AG04449 (cell line): ENCODE measurements at regions not wholly inside any gene's neighbourhood (a gene's known extent, or its start where the extent isn't known, plus 50 kb on each side); places are given as distances from the start of the nearest gene placed in this dataset.

ENCODE experiments used
- CTCF ChIA-PET: fragments of 350-600 bp; formaldehyde crosslinking; extraction: SDS; loops from one replicate; lab custom pipeline; 2021; ENCODE audit warnings: antibody characterized with exemption; lab: Yijun Ruan, JAX
- POLR2A ChIA-PET: fragments of 400-600, 350-600 bp; formaldehyde crosslinking; extraction: SDS; loops from one replicate; lab custom pipeline; 2020; ENCODE audit warnings: antibody characterized with exemption, inconsistent platforms; lab: Yijun Ruan, JAX
- DNase-seq: peaks from one replicate; pipeline ENCODE4 v3.0.0-alpha.2; 2010; ENCODE audit warnings: low read depth, low spot score
- H3K4me3 ChIP-seq: 2 replicates; pipeline ENCODE4 v1.5.1; 2011; ENCODE audit warnings: low read depth, mild to moderate bottlenecking, control low read depth, low read length
- CTCF ChIP-seq: IDR thresholded peaks from one replicate; pipeline ENCODE4 v1.5.1; 2011; ENCODE audit warnings: mild to moderate bottlenecking, moderate library complexity, low read length, control low read depth, inconsistent platforms; ENCODE audit not compliant: insufficient read depth; ENCODE audit errors: missing control alignments

- TF ChIP-seq CTCF: no peak
- POLR2A ChIA-PET: no interaction called here
- no peak overlapping the region for H3K4me3 ChIP-seq
- CTCF ChIA-PET: no interaction called here
- no peak for DNase-seq
Measured at GRCh38 chr1:22238356-22239224, 95.7 kb upstream of the WNT4 start.

GRCh38 chr1:22239378-22239777 is 96.5 kb upstream of the WNT4 start:
- ChIA-PET CTCF (no interaction called here), POLR2A (no interaction called here)
- no peak for DNase-seq
- no peak overlapping the region for H3K4me3 ChIP-seq
- no peak for TF ChIP-seq CTCF

DNA sequence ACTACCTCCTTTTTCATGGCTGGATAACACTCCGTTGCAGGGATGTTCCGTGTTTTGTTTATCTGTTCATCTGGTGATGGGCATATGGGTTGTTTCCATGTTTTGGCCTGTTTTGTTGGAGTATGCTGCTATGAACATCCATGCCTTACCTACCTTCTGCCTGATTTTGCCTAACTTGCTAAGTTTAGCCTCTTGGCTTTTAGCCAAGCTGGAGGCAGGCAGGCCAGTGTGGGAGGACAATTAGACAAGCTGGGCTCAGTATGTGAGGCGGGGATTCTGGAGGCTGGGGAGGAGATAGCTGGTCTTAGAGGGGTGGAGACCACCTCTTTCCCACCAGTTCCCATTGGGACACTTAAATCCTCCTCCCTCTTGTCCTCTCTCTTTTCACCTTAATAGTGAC is 98.4 kb upstream of the WNT4 start:
- CTCF ChIA-PET: no interaction called here
- DNase-seq: no peak
- TF ChIP-seq CTCF: no peak
- POLR2A ChIA-PET: no interaction called here
- no peak overlapping the region for H3K4me3 ChIP-seq

GRCh38 chr1:22241811-22242210 is 98.9 kb upstream of the WNT4 start:
- POLR2A ChIA-PET: no interaction called here
- TF ChIP-seq CTCF: no peak
- H3K4me3 ChIP-seq: no peak overlapping the region
- no peak for DNase-seq
- CTCF ChIA-PET: no interaction called here

GRCh38 chr1:22245100-22245650 is 102.3 kb upstream of the WNT4 start:
- ChIA-PET CTCF (interaction anchor here (2.3 kb wide), 1 partner anchor 30 kb away, joined by 6 read pairs; no protein-coding TSS in a partner anchor), POLR2A (interaction anchor here (0.5 kb wide), 1 partner anchor 56 kb away, joined by 3 read pairs; no protein-coding TSS in a partner anchor)
- no peak for TF ChIP-seq CTCF
- no peak overlapping the region for H3K4me3 ChIP-seq
- no peak for DNase-seq

DNA sequence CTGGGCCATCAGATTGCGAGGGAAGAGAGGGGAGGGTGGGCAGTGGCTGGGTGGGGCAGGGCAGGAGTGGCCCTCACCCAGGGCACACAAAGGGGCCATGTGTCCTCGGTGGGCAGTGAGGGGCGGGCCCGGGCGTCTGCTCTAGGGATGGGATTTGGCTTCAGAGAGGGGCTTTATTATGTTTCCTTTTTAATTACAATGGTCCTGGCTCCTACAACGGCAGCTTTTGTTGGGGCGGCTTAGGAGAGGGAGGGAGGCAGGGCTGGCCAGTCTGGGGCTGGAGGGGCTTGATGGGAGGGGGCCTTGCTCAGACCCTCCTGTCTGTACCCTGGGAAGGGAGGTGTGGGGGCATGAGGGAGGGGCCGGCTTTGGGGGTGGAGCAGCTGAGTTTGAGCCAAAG is 102.8 kb upstream of the WNT4 start:
- H3K4me3 ChIP-seq: no peak overlapping the region
- ChIA-PET POLR2A (no interaction called here), CTCF (interaction anchor here (2.3 kb wide), 1 partner anchor 30 kb away, joined by 6 read pairs; no protein-coding TSS in a partner anchor)
- no peak for TF ChIP-seq CTCF
- no peak for DNase-seq
